HG02642 (cell line): ENCODE measurements at regions not wholly inside any gene's neighbourhood (a gene's known extent, or its start where the extent isn't known, plus 50 kb on each side); places are given as distances from the start of the nearest gene placed in this dataset.
"Not testable (repeated sequence)": the region's sequence is repeated elsewhere in the genome, so short reads cannot be mapped to it uniquely, and the experiment has no call there.

Experiments
- ATAC-seq: cut with Tn5 transposase; IDR thresholded peaks from one replicate; pipeline ENCODE4 v1.9.1; 2021; ENCODE audit warnings: mild to moderate bottlenecking; ENCODE audit not compliant: unreplicated experiment, poor library complexity

GRCh38 chr4:158122501-158122900 lies 50.3 kb downstream of the GASK1B start:
- ATAC-seq = no peak

- no peak for ATAC-seq
Observed at GRCh38 chr4:158121161-158121579, 51.7 kb downstream of the GASK1B start.

GRCh38 chr4:158120645-158121151 lies 52.1 kb downstream of the GASK1B start:
- not testable (repeated sequence) for ATAC-seq

GRCh38 chr4:158112611-158113010 lies 60.2 kb downstream of the GASK1B start:
- no peak for ATAC-seq

- ATAC-seq = no peak
Observed at GRCh38 chr4:158111241-158111640, 61.6 kb downstream of the GASK1B start.

- no peak for ATAC-seq
Observed at GRCh38 chr4:158102904-158103303, 69.9 kb downstream of the GASK1B start.

GRCh38 chr4:158099686-158100085 lies 73.1 kb downstream of the GASK1B start:
- no peak for ATAC-seq

GRCh38 chr4:158098802-158099201 lies 74.0 kb downstream of the GASK1B start:
- no peak for ATAC-seq

- no peak for ATAC-seq
Observed at GRCh38 chr4:158094413-158095134, 78.3 kb downstream of the GASK1B start.

- ATAC-seq = no peak
Observed at GRCh38 chr4:158090323-158090722, 82.5 kb downstream of the GASK1B start.

GRCh38 chr4:158089897-158090296 lies 82.9 kb downstream of the GASK1B start:
- not testable (repeated sequence) for ATAC-seq

GRCh38 chr4:158080354-158080753 lies 92.5 kb downstream of the GASK1B start:
- ATAC-seq = no peak

- no peak for ATAC-seq
Observed at GRCh38 chr4:158079661-158080060, 93.2 kb downstream of the GASK1B start.

GRCh38 chr4:158077835-158078234 lies 95.0 kb downstream of the GASK1B start:
- no peak for ATAC-seq

- no peak for ATAC-seq
Observed at GRCh38 chr4:158074851-158075250, 98.0 kb downstream of the GASK1B start.

- ATAC-seq = no peak
Observed at GRCh38 chr4:158071931-158072330, 100.9 kb downstream of the GASK1B start.

- ATAC-seq = no peak
Observed at GRCh38 chr4:158068068-158068467, 104.8 kb downstream of the GASK1B start.

- no peak for ATAC-seq
Observed at GRCh38 chr4:158067646-158068045, 105.2 kb downstream of the GASK1B start.

- ATAC-seq = no peak
Observed at GRCh38 chr4:158065603-158066002, 107.2 kb downstream of the GASK1B start.

GRCh38 chr4:158065176-158065575 lies 107.6 kb downstream of the GASK1B start:
- no peak for ATAC-seq

- ATAC-seq = no peak
Observed at GRCh38 chr4:158056689-158057245, 116.1 kb downstream of the GASK1B start.

GRCh38 chr4:158055668-158056067 lies 117.2 kb downstream of the GASK1B start:
- no peak for ATAC-seq
